GM12891 (cell line): ENCODE measurements at regions not wholly inside any gene's neighbourhood (a gene's known extent, or its start where the extent isn't known, plus 50 kb on each side); places are given as distances from the start of the nearest gene placed in this dataset.

Experiments used
- PAX5 ChIP-seq: IDR thresholded peaks from 2 replicates; pipeline ENCODE4 v1.6.1; 2011; ENCODE audit warnings: low read length, moderate library complexity, mild to moderate bottlenecking; ENCODE audit not compliant: insufficient read depth, severe bottlenecking
- POLR2A ChIP-seq: IDR thresholded peaks from 2 replicates; pipeline ENCODE4 v1.6.1; 2011; ENCODE audit warnings: low read depth, low read length, control low read depth
- POLR2AphosphoS5 ChIP-seq: IDR thresholded peaks from 2 replicates; pipeline ENCODE4 v1.6.1; 2011; ENCODE audit warnings: low read depth, low read length, control low read depth

GRCh38 chr9:17068671-17069070 lies 66.2 kb upstream of the CNTLN start:
- no peak for TF ChIP-seq POLR2A
- no peak for TF ChIP-seq POLR2AphosphoS5
- TF ChIP-seq PAX5: no peak
